Neutrophil (primary cell): ENCODE measurements at regions not wholly inside any gene's neighbourhood (a gene's known extent, or its start where the extent isn't known, plus 50 kb on each side); places are given as distances from the start of the nearest gene placed in this dataset.
"Not testable (repeated sequence)": the region's sequence is repeated elsewhere in the genome, so short reads cannot be mapped to it uniquely, and the experiment has no call there.

ENCODE experiments used
- H3K27ac ChIP-seq: fragments of 200-600 bp; sonication (generic); 2 replicates; pipeline ENCODE4 v1.5.1; 2016; ENCODE audit warnings: mild to moderate bottlenecking, moderate library complexity
- H3K27me3 ChIP-seq: fragments of 200-600 bp; sonication (generic); 2 replicates; pipeline ENCODE4 v1.6.0; 2016; ENCODE audit warnings: mild to moderate bottlenecking
- H3K36me3 ChIP-seq: fragments of 200-600 bp; sonication (generic); 2 replicates; pipeline ENCODE4 v1.5.1; 2017
- H3K4me1 ChIP-seq, 2 experiments: fragments of 200-600 bp in 1 of 2; sonication (generic) in 1 of 2; 1 replicate in 1 of 2; 2 replicates in 1 of 2; pipeline versions ENCODE4 v1.5.1 to v1.6.1; 2013 to 2016; ENCODE audit warnings: low read depth in 1 of 2, low read length in 1 of 2, mild to moderate bottlenecking in 1 of 2, moderate library complexity in 1 of 2; ENCODE audit not compliant: control insufficient read depth in 1 of 2, insufficient read depth in 1 of 2
- H3K4me3 ChIP-seq, 2 experiments: fragments of 200-600 bp in 1 of 2; sonication (generic) in 1 of 2; 1 replicate in 1 of 2; 2 replicates in 1 of 2; pipeline ENCODE4 v1.5.1; 2013 to 2016; ENCODE audit warnings: low read depth in 1 of 2, low read length in 1 of 2, mild to moderate bottlenecking in 1 of 2, moderate library complexity in 1 of 2
- H3K9me3 ChIP-seq: fragments of 200-600 bp; sonication (generic); 2 replicates; pipeline ENCODE4 v1.5.1; 2016
- CTCF ChIP-seq: fragments of 200-600 bp; sonication (generic); IDR thresholded peaks from 2 replicates; pipeline ENCODE4 v1.5.1; 2016; ENCODE audit warnings: antibody characterized with exemption

GRCh38 chr16:77500934-77501664, 66.3 kb upstream of the ADAMTS18 start:
- TF ChIP-seq CTCF = no peak
- H3K36me3 ChIP-seq = no peaks in the 10 kb centered on the region
- no peak overlapping the region for H3K27ac ChIP-seq
- no peaks in the 10 kb centered on the region for H3K4me1 ChIP-seq
- H3K9me3 ChIP-seq = no peaks in the 10 kb centered on the region
- no peaks in the 10 kb centered on the region for H3K27me3 ChIP-seq
- H3K4me3 ChIP-seq = no peak overlapping the region

GRCh38 chr16:77502448-77502847, 67.6 kb upstream of the ADAMTS18 start:
- no peak for TF ChIP-seq CTCF
- H3K4me3 ChIP-seq = no peak overlapping the region
- no peaks in the 10 kb centered on the region for H3K27me3 ChIP-seq
- no peak overlapping the region for H3K27ac ChIP-seq
- no peaks in the 10 kb centered on the region for H3K36me3 ChIP-seq
- H3K4me1 ChIP-seq = no peaks in the 10 kb centered on the region
- H3K9me3 ChIP-seq = no peaks in the 10 kb centered on the region

GRCh38 chr16:77506492-77506891, 71.7 kb upstream of the ADAMTS18 start:
- not testable (repeated sequence) for H3K27ac ChIP-seq, H3K9me3 ChIP-seq, H3K4me1 ChIP-seq, H3K27me3 ChIP-seq, H3K36me3 ChIP-seq, H3K4me3 ChIP-seq

- Histone ChIP-seq H3K9me3 (no peaks in the 10 kb centered on the region), H3K27ac (no peak overlapping the region), H3K4me1 (no peaks in the 10 kb centered on the region), H3K36me3 (no peaks in the 10 kb centered on the region), H3K27me3 (no peaks in the 10 kb centered on the region), H3K4me3 (no peak overlapping the region)
- no peak for TF ChIP-seq CTCF
Observed at GRCh38 chr16:77509051-77509450, 74.2 kb upstream of the ADAMTS18 start.

- no peak for TF ChIP-seq CTCF
- H3K4me3 ChIP-seq = no peak overlapping the region
- H3K4me1 ChIP-seq = no peaks in the 10 kb centered on the region
- H3K27ac ChIP-seq = no peak overlapping the region
- H3K9me3 ChIP-seq = no peaks in the 10 kb centered on the region
- no peaks in the 10 kb centered on the region for H3K27me3 ChIP-seq
- no peaks in the 10 kb centered on the region for H3K36me3 ChIP-seq
Observed at GRCh38 chr16:77509796-77510195, 75.0 kb upstream of the ADAMTS18 start.

- Histone ChIP-seq H3K27ac (no peak overlapping the region), H3K27me3 (no peaks in the 10 kb centered on the region), H3K9me3 (no peaks in the 10 kb centered on the region), H3K4me3 (no peak overlapping the region), H3K4me1 (no peaks in the 10 kb centered on the region), H3K36me3 (no peaks in the 10 kb centered on the region)
- TF ChIP-seq CTCF = no peak
Observed at GRCh38 chr16:77511053-77511452, 76.2 kb upstream of the ADAMTS18 start.
